HUDEP-2 (cell line): ENCODE measurements at regions not wholly inside any gene's neighbourhood (a gene's known extent, or its start where the extent isn't known, plus 50 kb on each side); places are given as distances from the start of the nearest gene placed in this dataset.

Source experiments
- DNase-seq, 76 experiments: peaks; one replicate each; lab custom pipeline; 2025; ENCODE audit not compliant: unreplicated experiment in 76 of 76; lab: John Stamatoyannopoulos, UW

GRCh38 chr2:71939588-71940535, 207.8 kb downstream of the CYP26B1 start:
- DNase-seq = no peak

GRCh38 chr2:71938659-71939587, 208.7 kb downstream of the CYP26B1 start:
- no peak for DNase-seq

- DNase-seq = no peak
Measured at GRCh38 chr2:71938108-71938507, 209.6 kb downstream of the CYP26B1 start.

- DNase-seq = no peak
Measured at GRCh38 chr2:71937396-71937795, 210.3 kb downstream of the CYP26B1 start.

GRCh38 chr2:71936076-71937030, 211.3 kb downstream of the CYP26B1 start:
- DNase-seq = no peak

GRCh38 chr2:71935262-71935848, 212.3 kb downstream of the CYP26B1 start:
- DNase-seq = no peak

- DNase-seq = no peak
Measured at GRCh38 chr2:71934595-71935261, 212.9 kb downstream of the CYP26B1 start.

- DNase-seq = no peak
Measured at GRCh38 chr2:71934320-71934593, 213.4 kb downstream of the CYP26B1 start.

- DNase-seq = peak in 2 of 76 experiments; percentile 1 to 3
Measured at GRCh38 chr2:71933467-71934319, 214.0 kb downstream of the CYP26B1 start.

- no peak for DNase-seq
Measured at GRCh38 chr2:71932780-71933466, 214.7 kb downstream of the CYP26B1 start.

- no peak for DNase-seq
Measured at GRCh38 chr2:71932037-71932779, 215.5 kb downstream of the CYP26B1 start.

GRCh38 chr2:71930049-71930681, 217.5 kb downstream of the CYP26B1 start:
- DNase-seq = no peak

- no peak for DNase-seq
Measured at GRCh38 chr2:71929482-71929772, 218.2 kb downstream of the CYP26B1 start.

GRCh38 chr2:71928734-71929481, 218.8 kb downstream of the CYP26B1 start:
- no peak for DNase-seq

- DNase-seq = no peak
Measured at GRCh38 chr2:71927757-71928715, 219.6 kb downstream of the CYP26B1 start.
